ENCODE measurements at regions not wholly inside any gene's neighbourhood (a gene's known extent, or its start where the extent isn't known, plus 50 kb on each side); places are given as distances from the start of the nearest gene placed in this dataset.

DNA sequence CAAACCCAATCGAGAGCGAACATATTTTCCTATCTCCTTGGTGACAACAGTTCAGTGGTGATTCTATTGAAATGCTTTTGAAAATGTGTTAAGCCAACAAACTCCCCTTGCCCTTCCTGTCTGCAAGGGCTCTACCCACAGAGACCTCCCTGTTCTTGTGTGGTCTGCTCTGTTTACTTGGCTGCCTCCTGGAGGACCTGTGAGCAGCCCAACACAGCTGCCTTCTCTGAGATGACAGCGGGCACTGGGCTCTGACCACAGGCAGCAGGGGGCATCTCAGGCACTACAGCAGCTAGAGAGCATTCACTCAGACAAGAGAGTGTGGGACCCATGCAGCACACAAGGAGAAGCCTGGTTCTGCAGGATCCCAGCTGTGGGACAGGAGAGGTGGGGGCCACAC, 416.4 kb downstream of the TCERG1L start:
- H3K4me2 ChIP-seq (ENCODE audit: unreplicated experiment) = no peak overlapping the region
- H2AFZ ChIP-seq = no peak overlapping the region
- H3K9me3 ChIP-seq (ENCODE audit: low read depth) = no peaks in the 10 kb centered on the region
- H3K27me3 ChIP-seq (replicated peaks; ENCODE audit: insufficient read depth) = no peaks in the 10 kb centered on the region
- H4K20me1 ChIP-seq (ENCODE audit: insufficient read depth) = no peaks in the 10 kb centered on the region
- H3K4me1 ChIP-seq (ENCODE audit: insufficient read depth) = no peaks in the 10 kb centered on the region
- H3K9ac ChIP-seq = no peak overlapping the region
- DNase-seq = no peak
- no peak overlapping the region for H3K27ac ChIP-seq
- no peak overlapping the region for H3K4me3 ChIP-seq
- no peaks in the 10 kb centered on the region for H3K36me3 ChIP-seq (ENCODE audit: low read depth)
- TF ChIP-seq EZH2 (IDR thresholded peaks at IDR 0.05; ENCODE audit: insufficient read depth, poor library complexity, severe bottlenecking) (no peak), EZH2phosphoT487 (IDR thresholded peaks at IDR 0.05; ENCODE audit: insufficient read depth, low read depth) (no peak)
- in situ Hi-C loops (cut with MboI) = no loop called here
- WGBS, 2 experiments (ENCODE audit: low coverage in 1 of 2, low lambda C conversion rate in 2 of 2, missing lambda C conversion rate in 2 of 2) = 16% methylated on average over 3 of the region's 3 CpGs
- H3K9me2 ChIP-seq (ENCODE audit: insufficient read depth) = no peaks in the 10 kb centered on the region
- H3K79me2 ChIP-seq (ENCODE audit: insufficient read depth) = no peaks in the 10 kb centered on the region
- H3F3A ChIP-seq (ENCODE audit: insufficient read depth) = no peaks in the 10 kb centered on the region

DNA sequence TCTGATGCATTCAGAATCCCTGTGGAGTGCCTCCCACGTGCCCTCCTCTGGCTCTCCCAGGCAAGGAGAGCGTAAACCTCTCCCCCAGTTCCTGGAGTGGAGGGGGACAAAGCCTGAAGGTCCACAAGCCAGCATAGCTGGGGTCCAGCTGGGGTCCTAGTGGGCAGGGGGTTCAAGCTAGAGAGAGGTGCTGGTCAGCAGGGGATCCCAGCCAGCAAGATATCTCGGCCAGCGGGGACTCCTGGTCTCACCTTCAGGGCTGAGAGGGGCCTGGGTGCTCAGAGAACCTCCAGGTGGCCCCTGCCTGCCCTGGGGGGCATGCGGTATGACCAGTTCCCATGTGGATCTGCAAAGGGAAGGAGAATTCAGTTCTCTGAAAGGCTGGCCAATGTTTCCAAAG, 413.7 kb downstream of the TCERG1L start:
- H3K9me2 ChIP-seq (ENCODE audit: insufficient read depth) = no peaks in the 10 kb centered on the region
- H3K4me1 ChIP-seq (ENCODE audit: insufficient read depth) = no peaks in the 10 kb centered on the region
- H3K4me3 ChIP-seq = no peak overlapping the region
- H3K4me2 ChIP-seq (ENCODE audit: unreplicated experiment) = no peak overlapping the region
- no peaks in the 10 kb centered on the region for H3K79me2 ChIP-seq (ENCODE audit: insufficient read depth)
- no peaks in the 10 kb centered on the region for H3F3A ChIP-seq (ENCODE audit: insufficient read depth)
- no peak for TF ChIP-seq EZH2phosphoT487 (IDR thresholded peaks at IDR 0.05; ENCODE audit: insufficient read depth, low read depth)
- no peaks in the 10 kb centered on the region for H4K20me1 ChIP-seq (ENCODE audit: insufficient read depth)
- H2AFZ ChIP-seq = no peak overlapping the region
- no peak overlapping the region for H3K27ac ChIP-seq
- in situ Hi-C loops (cut with MboI) = no loop called here
- H3K9me3 ChIP-seq (ENCODE audit: low read depth) = no peaks in the 10 kb centered on the region
- DNase-seq = no peak
- no peaks in the 10 kb centered on the region for H3K27me3 ChIP-seq (replicated peaks; ENCODE audit: insufficient read depth)
- no peaks in the 10 kb centered on the region for H3K36me3 ChIP-seq (ENCODE audit: low read depth)
- WGBS, 2 experiments (ENCODE audit: low coverage in 1 of 2, low lambda C conversion rate in 2 of 2, missing lambda C conversion rate in 2 of 2) = 20 to 29% methylated on average over 5 of the region's 5 CpGs
- no peak overlapping the region for H3K9ac ChIP-seq

DNA sequence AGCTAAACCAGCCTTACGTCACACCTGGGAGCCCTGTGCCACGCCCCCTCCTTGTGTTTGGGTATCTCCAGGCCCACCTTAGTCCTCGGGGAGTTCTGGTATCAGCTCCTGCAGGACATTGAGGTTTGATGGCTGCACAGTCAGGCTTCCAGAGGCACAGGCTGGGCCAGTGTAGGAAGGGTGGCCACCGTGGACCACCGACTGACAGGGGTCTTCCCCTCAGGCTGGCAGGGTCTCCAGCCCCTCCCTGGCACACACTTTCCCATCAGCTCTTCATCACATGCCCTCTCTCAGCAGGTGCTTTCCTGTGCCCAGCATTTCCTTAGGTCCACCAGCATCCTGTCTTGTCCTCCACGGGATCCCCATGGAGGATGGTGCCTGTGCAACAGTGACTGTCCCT, 413.1 kb downstream of the TCERG1L start:
- in situ Hi-C loops (cut with MboI) = no loop called here
- Histone ChIP-seq H3K27me3 (replicated peaks; ENCODE audit: insufficient read depth) (no peaks in the 10 kb centered on the region), H3K9me3 (ENCODE audit: low read depth) (no peaks in the 10 kb centered on the region), H3K4me1 (ENCODE audit: insufficient read depth) (no peaks in the 10 kb centered on the region), H3K9ac (no peak overlapping the region), H3K27ac (no peak overlapping the region), H3F3A (ENCODE audit: insufficient read depth) (no peaks in the 10 kb centered on the region), H4K20me1 (ENCODE audit: insufficient read depth) (no peaks in the 10 kb centered on the region), H3K36me3 (ENCODE audit: low read depth) (no peaks in the 10 kb centered on the region), H3K4me2 (ENCODE audit: unreplicated experiment) (no peak overlapping the region), H2AFZ (no peak overlapping the region), H3K79me2 (ENCODE audit: insufficient read depth) (no peaks in the 10 kb centered on the region), H3K9me2 (ENCODE audit: insufficient read depth) (no peaks in the 10 kb centered on the region), H3K4me3 (no peak overlapping the region)
- 19 to 25% methylated on average over 6 of the region's 6 CpGs for whole genome bisulfite sequencing, 2 experiments (ENCODE audit: low coverage in 1 of 2, low lambda C conversion rate in 2 of 2, missing lambda C conversion rate in 2 of 2)
- TF ChIP-seq EZH2 (IDR thresholded peaks at IDR 0.05; ENCODE audit: insufficient read depth, poor library complexity, severe bottlenecking) = no peak
- TF ChIP-seq EZH2phosphoT487 (IDR thresholded peaks at IDR 0.05; ENCODE audit: insufficient read depth, low read depth) = no peak
- DNase-seq = no peak

DNA sequence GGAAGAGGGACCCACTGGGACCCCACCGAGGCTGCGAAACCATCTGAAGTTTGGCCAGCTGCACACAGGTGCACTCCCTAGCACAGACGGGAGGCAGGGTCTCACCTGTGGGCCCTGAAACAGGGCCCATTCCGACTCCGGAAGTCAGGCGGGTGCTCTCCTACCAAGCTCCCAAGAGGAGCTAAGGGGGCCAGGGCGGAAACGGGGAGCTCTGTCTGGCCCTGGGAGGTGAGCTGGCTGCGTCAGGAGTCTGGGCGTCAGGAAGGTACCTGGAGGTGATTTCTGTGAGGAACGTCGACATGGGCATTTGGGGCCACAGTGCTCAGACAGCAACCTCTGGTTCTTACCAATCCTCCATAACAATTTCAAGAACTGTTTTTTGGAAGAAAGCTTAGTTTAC, 411.7 kb downstream of the TCERG1L start:
- in situ Hi-C loops (cut with MboI) = no loop called here
- no peaks in the 10 kb centered on the region for H3K4me1 ChIP-seq (ENCODE audit: insufficient read depth)
- WGBS, 2 experiments (ENCODE audit: low coverage in 1 of 2, low lambda C conversion rate in 2 of 2, missing lambda C conversion rate in 2 of 2) = 49 to 72% methylated on average over 12 of the region's 12 CpGs
- H3K9me2 ChIP-seq (ENCODE audit: insufficient read depth) = no peaks in the 10 kb centered on the region
- H3K9me3 ChIP-seq (ENCODE audit: low read depth) = no peaks in the 10 kb centered on the region
- no peaks in the 10 kb centered on the region for H3K36me3 ChIP-seq (ENCODE audit: low read depth)
- no peak overlapping the region for H3K9ac ChIP-seq
- H3F3A ChIP-seq (ENCODE audit: insufficient read depth) = no peaks in the 10 kb centered on the region
- no peak for DNase-seq
- no peak for TF ChIP-seq EZH2 (IDR thresholded peaks at IDR 0.05; ENCODE audit: insufficient read depth, poor library complexity, severe bottlenecking)
- no peak for TF ChIP-seq EZH2phosphoT487 (IDR thresholded peaks at IDR 0.05; ENCODE audit: insufficient read depth, low read depth)
- H3K79me2 ChIP-seq (ENCODE audit: insufficient read depth) = no peaks in the 10 kb centered on the region
- H2AFZ ChIP-seq = no peak overlapping the region
- no peak overlapping the region for H3K27ac ChIP-seq
- H3K4me3 ChIP-seq = no peak overlapping the region
- H3K4me2 ChIP-seq (ENCODE audit: unreplicated experiment) = no peak overlapping the region
- H4K20me1 ChIP-seq (ENCODE audit: insufficient read depth) = no peaks in the 10 kb centered on the region
- no peaks in the 10 kb centered on the region for H3K27me3 ChIP-seq (replicated peaks; ENCODE audit: insufficient read depth)

DNA sequence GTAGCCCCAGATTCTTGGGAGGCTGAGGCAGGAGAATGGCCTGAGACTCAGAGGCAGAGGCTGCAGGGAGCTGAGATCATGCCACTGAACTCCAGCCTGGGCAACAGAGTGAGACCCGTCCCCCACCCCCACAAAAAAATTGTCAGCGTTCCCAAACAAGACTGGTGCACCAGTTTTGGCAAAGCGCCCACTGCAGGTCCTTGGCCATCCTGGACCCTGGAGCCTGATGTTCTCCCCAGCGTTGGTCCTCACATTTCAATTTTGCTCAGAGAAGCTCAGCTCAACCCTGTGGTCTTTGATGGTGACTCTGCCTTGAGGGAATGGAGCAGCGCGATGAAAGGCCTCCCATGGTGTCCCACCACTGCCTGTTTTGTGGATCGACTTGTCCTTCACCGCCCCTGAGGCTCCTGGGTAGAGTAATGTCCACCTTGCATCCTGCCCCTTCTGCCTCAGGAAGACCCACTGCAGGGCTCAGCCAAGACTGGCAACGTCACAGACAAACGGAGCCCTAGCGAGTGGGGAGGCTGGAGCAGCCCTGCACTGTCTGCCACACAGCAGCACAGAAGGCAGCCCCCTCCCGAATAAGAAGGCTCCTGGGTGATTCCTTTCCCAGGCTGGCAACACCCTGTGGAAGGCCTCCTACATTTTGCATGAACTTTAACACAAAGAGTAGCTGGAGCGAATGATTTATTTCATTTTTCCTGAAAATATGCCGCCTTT, 410.9 kb downstream of the TCERG1L start:
- Histone ChIP-seq H3K27ac (no peak overlapping the region), H3K4me1 (ENCODE audit: insufficient read depth) (no peaks in the 10 kb centered on the region), H3K4me3 (no peak overlapping the region), H3K36me3 (ENCODE audit: low read depth) (no peaks in the 10 kb centered on the region), H4K20me1 (ENCODE audit: insufficient read depth) (no peaks in the 10 kb centered on the region), H3K27me3 (replicated peaks; ENCODE audit: insufficient read depth) (no peaks in the 10 kb centered on the region), H3K79me2 (ENCODE audit: insufficient read depth) (no peaks in the 10 kb centered on the region), H3F3A (ENCODE audit: insufficient read depth) (no peaks in the 10 kb centered on the region), H3K9me3 (ENCODE audit: low read depth) (no peaks in the 10 kb centered on the region), H3K9me2 (ENCODE audit: insufficient read depth) (no peaks in the 10 kb centered on the region), H3K4me2 (ENCODE audit: unreplicated experiment) (no peak overlapping the region), H3K9ac (no peak overlapping the region), H2AFZ (no peak overlapping the region)
- WGBS, 2 experiments (ENCODE audit: low coverage in 1 of 2, low lambda C conversion rate in 2 of 2, missing lambda C conversion rate in 2 of 2) = 32 to 34% methylated on average over 14 of the region's 14 CpGs
- TF ChIP-seq EZH2 (IDR thresholded peaks at IDR 0.05; ENCODE audit: insufficient read depth, poor library complexity, severe bottlenecking) (no peak), EZH2phosphoT487 (IDR thresholded peaks at IDR 0.05; ENCODE audit: insufficient read depth, low read depth) (no peak)
- DNase-seq = no peak
- in situ Hi-C loops (cut with MboI) = no loop called here

Measured in GM23248 (cell line).